GM12878 (cell line): ENCODE measurements at regions not wholly inside any gene's neighbourhood (a gene's known extent, or its start where the extent isn't known, plus 50 kb on each side); places are given as distances from the start of the nearest gene placed in this dataset.

Experiments
- ATAC-seq: fragments of 200-7000 bp; cut with Tn5 transposase; 3 replicates; pipeline ENCODE4 v1.9.1; 2020; ENCODE audit warnings: mild to moderate bottlenecking, moderate library complexity
- BruUV-seq: library from RNA; stranded (reverse); fragments of 400-500 nt; replicated peaks from 2 replicates; lab custom pipeline; 2021; lab: Mats Ljungman, UMichigan
- CTCF ChIA-PET: fragments of 300-600 bp; sonication (Branson Sonifier 250); formaldehyde crosslinking; extraction: SDS; loops from one replicate; lab custom pipeline; 2021; ENCODE audit warnings: inconsistent platforms; lab: Yijun Ruan, JAX
- POLR2A ChIA-PET: fragments of 350-600 bp; formaldehyde crosslinking; extraction: SDS; loops from one replicate; lab custom pipeline; 2021; ENCODE audit warnings: inconsistent platforms; lab: Charles Lee
- RAD21 ChIA-PET: fragments of 300-600 bp; sonication (Branson Sonifier 250); formaldehyde crosslinking; loops from one replicate; lab custom pipeline; 2023; ENCODE audit warnings: antibody characterized with exemption; ENCODE audit not compliant: unreplicated experiment; lab: Charles Lee
- SMC1A ChIA-PET: fragments of 300-600 bp; sonication (Branson Sonifier 250); formaldehyde crosslinking; loops from one replicate; lab custom pipeline; 2023; ENCODE audit not compliant: unreplicated experiment, uncharacterized antibody; lab: Charles Lee
- DNase-seq: peaks from one replicate; pipeline ENCODE4 v3.0.0-alpha.2; 2011; ENCODE audit warnings: low read depth, low spot score
- FAIRE-seq: peaks from 3 replicates; lab custom pipeline; 2011; peaks lifted over from hg19 to GRCh38; lab: Jason Lieb, UNC
- H2AFZ ChIP-seq: 2 replicates; pipeline ENCODE4 v1.6.0; 2011; ENCODE audit warnings: low read depth, low read length, control low read depth; ENCODE audit not compliant: control insufficient read depth
- H3K27ac ChIP-seq: 2 replicates; pipeline ENCODE4 v1.5.1; 2011; ENCODE audit warnings: control low read depth; ENCODE audit not compliant: control insufficient read depth, insufficient read depth
- H3K27me3 ChIP-seq, 2 experiments: replicated peaks in 1 of 2; 2 replicates each; pipeline versions ENCODE4 v1.6.0 to v1.6.1; 2011; ENCODE audit warnings: low read length in 1 of 2; ENCODE audit not compliant: control insufficient read depth in 2 of 2, insufficient read depth in 2 of 2
- H3K36me3 ChIP-seq, 2 experiments: 2 replicates each; pipeline ENCODE4 v1.5.1; 2011; ENCODE audit warnings: low read length in 1 of 2; ENCODE audit not compliant: control insufficient read depth in 2 of 2, insufficient read depth in 2 of 2
- H3K4me1 ChIP-seq: 2 replicates; pipeline ENCODE4 v1.6.1; 2011; ENCODE audit warnings: mild to moderate bottlenecking, low read length, moderate library complexity, mixed read lengths; ENCODE audit not compliant: control insufficient read depth, insufficient read depth
- H3K4me2 ChIP-seq: 2 replicates; pipeline ENCODE4 v1.6.0; 2011; ENCODE audit warnings: control low read depth; ENCODE audit not compliant: control insufficient read depth, insufficient read depth
- H3K4me3 ChIP-seq: fragments of 200-600 bp; sonication (generic); 2 replicates; pipeline ENCODE4 v1.5.1; 2016
- H3K79me2 ChIP-seq: 2 replicates; pipeline ENCODE4 v1.6.0; 2011; ENCODE audit warnings: low read length; ENCODE audit not compliant: control insufficient read depth, insufficient read depth
- H3K9ac ChIP-seq: 2 replicates; pipeline ENCODE4 v1.8.0; 2011; ENCODE audit warnings: low read length, control low read depth, mixed read lengths; ENCODE audit not compliant: control insufficient read depth, insufficient read depth
- H3K9me3 ChIP-seq: replicated peaks from 3 replicates; pipeline ENCODE4 v1.5.1; 2011; ENCODE audit warnings: mild to moderate bottlenecking, low read length; ENCODE audit not compliant: control insufficient read depth, insufficient read depth
- H4K20me1 ChIP-seq: 2 replicates; pipeline ENCODE4 v1.6.0; 2011; ENCODE audit not compliant: control insufficient read depth, insufficient read depth
- BHLHE40 ChIP-seq, 2 experiments: fragments of 450-650 bp in 1 of 2; IDR thresholded peaks; 2 replicates each; pipeline ENCODE4 v1.6.1; 2011 to 2017; ENCODE audit warnings: low read depth in 2 of 2, borderline replicate concordance in 1 of 2, improper control_type of control experiment in 1 of 2, low read length in 1 of 2, mild to moderate bottlenecking in 1 of 2
- CEBPB ChIP-seq, 2 experiments: fragments of 150-350 bp in 1 of 2; IDR thresholded peaks; 2 replicates each; pipeline ENCODE4 v1.6.1; 2012 to 2014; ENCODE audit warnings: low read depth in 2 of 2, low read length in 2 of 2, borderline replicate concordance in 1 of 2, inconsistent platforms in 1 of 2
- CREB1 ChIP-seq: IDR thresholded peaks from 2 replicates; pipeline ENCODE4 v1.6.1; 2012; ENCODE audit warnings: low read depth, mild to moderate bottlenecking, inconsistent platforms
- FOS ChIP-seq: IDR thresholded peaks from 3 replicates; pipeline ENCODE4 v1.6.1; 2011; ENCODE audit warnings: borderline replicate concordance; ENCODE audit not compliant: insufficient read length; ENCODE audit errors: extremely low read depth
- HSF1 ChIP-seq: fragments of 150-350 bp; IDR thresholded peaks from 2 replicates; pipeline ENCODE4 v1.6.1; 2014; ENCODE audit warnings: mild to moderate bottlenecking, low read depth, low read length
- IKZF1 ChIP-seq: fragments of 450-650 bp; conservative IDR thresholded peaks from 2 replicates; pipeline ENCODE4 v1.6.1; 2017; ENCODE audit warnings: antibody characterized with exemption, mild to moderate bottlenecking
- MTA2 ChIP-seq: fragments of 450-650 bp; IDR thresholded peaks from 2 replicates; pipeline ENCODE4 v1.6.1; 2016; ENCODE audit warnings: low read depth, mild to moderate bottlenecking, moderate library complexity
- NRF1 ChIP-seq: conservative IDR thresholded peaks from 2 replicates; pipeline ENCODE4 v1.6.1; 2011; ENCODE audit warnings: mild to moderate bottlenecking, low read depth, low read length, improper control_type of control experiment
- POLR2A ChIP-seq: IDR thresholded peaks from 2 replicates; pipeline ENCODE4 v1.6.1; 2011; ENCODE audit warnings: low read depth, mild to moderate bottlenecking, low read length
- POLR2AphosphoS2 ChIP-seq: IDR thresholded peaks from 2 replicates; pipeline ENCODE4 v1.6.1; 2011; ENCODE audit warnings: low read depth, mild to moderate bottlenecking, low read length, improper control_type of control experiment, moderate library complexity
- RAD21 ChIP-seq: IDR thresholded peaks from 2 replicates; pipeline ENCODE4 v1.6.1; 2011; ENCODE audit warnings: mild to moderate bottlenecking, low read depth, low read length, moderate library complexity; ENCODE audit not compliant: insufficient read depth
- RFX5 ChIP-seq: IDR thresholded peaks from 2 replicates; pipeline ENCODE4 v1.6.1; 2011; ENCODE audit warnings: low read depth, low read length, improper control_type of control experiment
- RUNX3 ChIP-seq: IDR thresholded peaks from 2 replicates; pipeline ENCODE4 v1.6.1; 2012; ENCODE audit warnings: low read length, inconsistent platforms
- SRF ChIP-seq, 2 experiments: IDR thresholded peaks; 2 replicates each; pipeline ENCODE4 v1.6.1; 2011; ENCODE audit warnings: low read depth in 2 of 2, low read length in 2 of 2, mild to moderate bottlenecking in 1 of 2, moderate library complexity in 1 of 2
- TCF7 ChIP-seq: IDR thresholded peaks from 2 replicates; pipeline ENCODE4 v1.6.1; 2014; ENCODE audit warnings: antibody characterized with exemption, borderline replicate concordance
- YBX1 ChIP-seq: fragments of 450-650 bp; IDR thresholded peaks from 2 replicates; pipeline ENCODE4 v1.6.1; 2016; ENCODE audit warnings: antibody characterized with exemption
- ZBTB40 ChIP-seq: fragments of 450-650 bp; IDR thresholded peaks from 2 replicates; pipeline ENCODE4 v1.6.1; 2016; ENCODE audit warnings: mild to moderate bottlenecking, moderate library complexity, borderline replicate concordance
- ZNF384 ChIP-seq: IDR thresholded peaks from 2 replicates; pipeline ENCODE4 v1.6.1; 2012; ENCODE audit warnings: low read depth, mild to moderate bottlenecking, low read length, improper control_type of control experiment, borderline replicate concordance
- WGBS: methylation state at CpG from one replicate; pipeline ENCODE4 v1.1.6; 2016; ENCODE audit warnings: low lambda C conversion rate; ENCODE audit not compliant: insufficient replicate concordance, insufficient coverage; ENCODE audit errors: missing lambda C conversion rate; 5-methylcytosine and 5-hydroxymethylcytosine counted together
- in situ Hi-C: fragments of 300-500 bp; cut with MboI; formaldehyde crosslinking; loops from 9 replicates; pipeline ENCODE4 v1.14.3; 2018; ENCODE audit warnings: mixed read lengths
- intact Hi-C: fragments of 100-400 bp; cut with micrococcal nuclease; formaldehyde crosslinking; loops from one replicate; pipeline ENCODE4 v1.14.2; 2022; ENCODE audit not compliant: unreplicated experiment

GRCh38 chr13:107873926-107874325 is 341.4 kb downstream of the LIG4 start:
- RAD21 ChIA-PET = no interaction called here
- no peak overlapping the region for H3K27ac ChIP-seq
- BruUV-seq = no TSS peak
- TF ChIP-seq TCF7 = no peak
- TF ChIP-seq HSF1 = no peak
- no peak for TF ChIP-seq BHLHE40 (IDR thresholded peaks at IDR 0.05; ENCODE audit: borderline replicate concordance in 1 of 2, low read depth in 2 of 2, low read length in 1 of 2)
- no peak for TF ChIP-seq MTA2
- TF ChIP-seq FOS = no peak
- TF ChIP-seq POLR2AphosphoS2 = no peak
- no peak for TF ChIP-seq SRF (IDR thresholded peaks at IDR 0.05; ENCODE audit: low read depth in 2 of 2, low read length in 2 of 2)
- no peak for TF ChIP-seq NRF1
- no peak for TF ChIP-seq CEBPB (IDR thresholded peaks at IDR 0.05; ENCODE audit: borderline replicate concordance in 1 of 2, low read depth in 2 of 2, low read length in 2 of 2)
- TF ChIP-seq YBX1 = no peak
- TF ChIP-seq RUNX3 = no peak
- TF ChIP-seq IKZF1 = no peak
- TF ChIP-seq ZBTB40 = no peak
- no peak for TF ChIP-seq RAD21
- no peak for TF ChIP-seq RFX5
- TF ChIP-seq ZNF384 = no peak
- no peak for TF ChIP-seq CREB1
- TF ChIP-seq POLR2A = no peak
- no peak for DNase-seq
- no peaks in the 10 kb centered on the region for H3K9me3 ChIP-seq
- no peak overlapping the region for H3K4me3 ChIP-seq
- SMC1A ChIA-PET = no interaction called here
- CTCF ChIA-PET = no interaction called here
- 42% methylated on average over 5 of the region's 5 CpGs for WGBS
- intact Hi-C loops = no loop called here
- H2AFZ ChIP-seq = no peak overlapping the region
- no peaks in the 10 kb centered on the region for H3K4me1 ChIP-seq
- H3K36me3 ChIP-seq = no peaks in the 10 kb centered on the region
- no peaks in the 10 kb centered on the region for H3K79me2 ChIP-seq
- H4K20me1 ChIP-seq = no peaks in the 10 kb centered on the region
- POLR2A ChIA-PET = no interaction called here
- H3K9ac ChIP-seq = no peak overlapping the region
- no peak for ATAC-seq
- no peaks in the 10 kb centered on the region for H3K27me3 ChIP-seq
- no peak overlapping the region for H3K4me2 ChIP-seq
- no peak for FAIRE-seq
- in situ Hi-C loops = no loop called here
